SK-N-SH (cell line): ENCODE measurements at regions not wholly inside any gene's neighbourhood (a gene's known extent, or its start where the extent isn't known, plus 50 kb on each side); places are given as distances from the start of the nearest gene placed in this dataset.

Experiments used
- CTCF ChIA-PET: fragments of 300-600, 350-600 bp; formaldehyde crosslinking; extraction: SDS; loops from one replicate; lab custom pipeline; 2021; lab: Yijun Ruan, JAX
- POLR2A ChIA-PET: fragments of 350-600 bp; sonication (Branson Sonifier 250); formaldehyde crosslinking; extraction: SDS; loops from one replicate; lab custom pipeline; 2020; ENCODE audit warnings: antibody characterized with exemption, inconsistent platforms; lab: Yijun Ruan, JAX
- DNase-seq: peaks from one replicate; pipeline ENCODE4 v3.0.0; 2012
- H2AFZ ChIP-seq: fragments of 200-600 bp; sonication (generic); 2 replicates; pipeline ENCODE4 v1.8.1; 2016; ENCODE audit warnings: antibody characterized with exemption, mild to moderate bottlenecking, low read depth
- H3F3A ChIP-seq: fragments of 200-600 bp; sonication (generic); replicated peaks from 2 replicates; pipeline ENCODE3; 2016; ENCODE audit warnings: antibody characterized with exemption, mild to moderate bottlenecking; ENCODE audit not compliant: insufficient read depth
- H3K27ac ChIP-seq, 2 experiments: fragments of 200-500 bp in 1 of 2; fragments of 200-600 bp in 1 of 2; sonication (Bioruptor generic) in 1 of 2; sonication (generic), shearing (Covaris generic) in 1 of 2; 2 replicates each; pipeline versions ENCODE4 v1.5.1 to v1.6.1; 2014 to 2016; ENCODE audit warnings: low read depth in 2 of 2, inconsistent platforms in 1 of 2, low read length in 1 of 2, mild to moderate bottlenecking in 1 of 2, mixed read lengths in 1 of 2
- H3K27me3 ChIP-seq: fragments of 200-600 bp; sonication (generic), shearing (Covaris generic); 2 replicates; pipeline ENCODE4 v1.6.1; 2016; ENCODE audit warnings: mixed run types; ENCODE audit not compliant: insufficient read depth
- H3K36me3 ChIP-seq, 2 experiments: fragments of 200-500 bp in 1 of 2; fragments of 200-600 bp in 1 of 2; sonication (Bioruptor generic) in 1 of 2; sonication (generic) in 1 of 2; replicated peaks in 1 of 2; 2 replicates each; pipeline versions ENCODE3 to v1.5.1; 2014 to 2016; ENCODE audit warnings: low read length in 1 of 2, mild to moderate bottlenecking in 1 of 2; ENCODE audit not compliant: insufficient read depth in 2 of 2, control insufficient read depth in 1 of 2
- H3K4me1 ChIP-seq, 2 experiments: fragments of 200-500 bp in 1 of 2; fragments of 200-600 bp in 1 of 2; sonication (Bioruptor generic) in 1 of 2; sonication (generic), shearing (Covaris generic) in 1 of 2; 2 replicates each; pipeline versions ENCODE4 v1.5.1 to v1.6.1; 2014 to 2016; ENCODE audit warnings: low read depth in 1 of 2, low read length in 1 of 2, mixed run types in 1 of 2; ENCODE audit not compliant: insufficient read depth in 2 of 2, control insufficient read depth in 1 of 2
- H3K4me2 ChIP-seq: fragments of 200-600 bp; sonication (generic), shearing (Covaris generic); 2 replicates; pipeline ENCODE4 v1.6.1; 2017; ENCODE audit warnings: mixed run types
- H3K4me3 ChIP-seq, 2 experiments: fragments of 200-500 bp in 1 of 2; fragments of 200-600 bp in 1 of 2; sonication (Bioruptor generic) in 1 of 2; sonication (generic), shearing (Covaris generic) in 1 of 2; 2 replicates each; pipeline versions ENCODE4 v1.5.1 to v1.8.1; 2014 to 2016; ENCODE audit warnings: low read depth in 2 of 2, inconsistent platforms in 1 of 2, low read length in 1 of 2, mild to moderate bottlenecking in 1 of 2, mixed read lengths in 1 of 2, moderate library complexity in 1 of 2
- H3K79me2 ChIP-seq: fragments of 200-600 bp; sonication (generic); 2 replicates; pipeline ENCODE4 v1.8.1; 2017; ENCODE audit warnings: mild to moderate bottlenecking; ENCODE audit not compliant: insufficient read depth
- H3K9ac ChIP-seq: fragments of 200-600 bp; sonication (generic); 2 replicates; pipeline ENCODE4 v1.6.1; 2017; ENCODE audit warnings: mixed run types
- H3K9me2 ChIP-seq: fragments of 200-600 bp; sonication (generic); 2 replicates; pipeline ENCODE4 v1.6.1; 2017; ENCODE audit warnings: mixed run types
- H3K9me3 ChIP-seq: fragments of 200-600 bp; sonication (generic); 2 replicates; pipeline ENCODE4 v1.6.1; 2017; ENCODE audit warnings: mixed run types, mild to moderate bottlenecking, moderate library complexity
- H4K20me1 ChIP-seq: fragments of 200-600 bp; sonication (generic); 2 replicates; pipeline ENCODE4 v1.6.1; 2017; ENCODE audit warnings: mild to moderate bottlenecking, mixed run types; ENCODE audit not compliant: insufficient read depth
- CHD2 ChIP-seq: fragments of 150-350 bp; IDR thresholded peaks from 2 replicates; pipeline ENCODE4 v1.6.1; 2018; ENCODE audit warnings: low read length; ENCODE audit not compliant: partially characterized antibody
- CTCF ChIP-seq: fragments of 200-600 bp; sonication (generic); IDR thresholded peaks from 2 replicates; pipeline ENCODE4 v1.6.1; 2017; ENCODE audit warnings: antibody characterized with exemption, mild to moderate bottlenecking, moderate library complexity
- ELF1 ChIP-seq: IDR thresholded peaks from 2 replicates; pipeline ENCODE4 v1.4.0; 2012
- EP300 ChIP-seq, 2 experiments: IDR thresholded peaks; 2 replicates each; pipeline versions ENCODE4 v1.4.0 to v1.6.1; 2012; ENCODE audit warnings: borderline replicate concordance in 1 of 2, low read depth in 1 of 2, low read length in 1 of 2
- FOSL2 ChIP-seq: IDR thresholded peaks from 2 replicates; pipeline ENCODE4 v1.4.0; 2012; ENCODE audit warnings: low read depth, mild to moderate bottlenecking, moderate library complexity, borderline replicate concordance
- GATA2 ChIP-seq: sonication (generic); formaldehyde crosslinking; IDR thresholded peaks from 2 replicates; pipeline ENCODE4 v1.5.0; 2020; ENCODE audit warnings: mild to moderate bottlenecking, missing genetic modification reagents
- IRF3 ChIP-seq: fragments of 150-350 bp; IDR thresholded peaks from 2 replicates; pipeline ENCODE4 v1.6.1; 2016; ENCODE audit warnings: mild to moderate bottlenecking, low read depth, low read length
- MAX ChIP-seq: IDR thresholded peaks from 2 replicates; pipeline ENCODE4 v1.4.0; 2012; ENCODE audit warnings: low read depth
- MEF2A ChIP-seq: IDR thresholded peaks from 2 replicates; pipeline ENCODE4 v1.4.0; 2012; ENCODE audit warnings: low read depth, borderline replicate concordance
- NRF1 ChIP-seq: IDR thresholded peaks from 2 replicates; pipeline ENCODE4 v1.6.1; 2012; ENCODE audit warnings: low read depth, mild to moderate bottlenecking, low read length
- RCOR1 ChIP-seq: fragments of 150-350 bp; IDR thresholded peaks from 2 replicates; pipeline ENCODE4 v1.6.1; 2017; ENCODE audit warnings: antibody characterized with exemption, low read length
- REST ChIP-seq: IDR thresholded peaks from 2 replicates; pipeline ENCODE4 v1.6.1; 2012; ENCODE audit warnings: mild to moderate bottlenecking, low read depth, low read length, moderate library complexity
- RFX5 ChIP-seq: IDR thresholded peaks from 2 replicates; pipeline ENCODE4 v1.6.1; 2012; ENCODE audit warnings: mild to moderate bottlenecking, improper control_type of control experiment, low read length
- RXRA ChIP-seq: IDR thresholded peaks from 2 replicates; pipeline ENCODE4 v1.4.0; 2012; ENCODE audit warnings: low read depth, mild to moderate bottlenecking, borderline replicate concordance
- TEAD4 ChIP-seq: IDR thresholded peaks from 2 replicates; pipeline ENCODE4 v1.4.0; 2012; ENCODE audit warnings: mild to moderate bottlenecking, borderline replicate concordance; ENCODE audit not compliant: insufficient read depth
- USF1 ChIP-seq: IDR thresholded peaks from 2 replicates; pipeline ENCODE4 v1.4.0; 2012; ENCODE audit warnings: low read depth, borderline replicate concordance
- YY1 ChIP-seq: IDR thresholded peaks from 2 replicates; pipeline ENCODE4 v1.4.0; 2012; ENCODE audit warnings: low read depth, mild to moderate bottlenecking
- ZBTB33 ChIP-seq: IDR thresholded peaks from 2 replicates; pipeline ENCODE4 v1.4.0; 2012; ENCODE audit warnings: low read depth, borderline replicate concordance
- WGBS: methylation state at CpG from one replicate; pipeline ENCODE4 v1.1.6; 2017; ENCODE audit warnings: low lambda C conversion rate; 5-methylcytosine and 5-hydroxymethylcytosine counted together

GRCh38 chr14:62064751-62065323 lies 302.6 kb downstream of the SNAPC1 start:
- no peaks in the 10 kb centered on the region for H3K79me2 ChIP-seq
- POLR2A ChIA-PET: no interaction called here
- H3K9me2 ChIP-seq: no peaks in the 10 kb centered on the region
- no peak for DNase-seq
- no peak overlapping the region for H3K27ac ChIP-seq
- H3K9ac ChIP-seq: no peak overlapping the region
- no peaks in the 10 kb centered on the region for H4K20me1 ChIP-seq
- H2AFZ ChIP-seq: no peak overlapping the region
- no peak overlapping the region for H3K4me3 ChIP-seq
- TF ChIP-seq RFX5 (no peak), RCOR1 (no peak), NRF1 (no peak), ZBTB33 (no peak), YY1 (no peak), MEF2A (no peak), ELF1 (no peak), EP300 (IDR thresholded peaks at IDR 0.05; ENCODE audit: borderline replicate concordance in 1 of 2, low read depth in 1 of 2, low read length in 1 of 2) (no peak), CHD2 (no peak), MAX (no peak), TEAD4 (no peak)
- CTCF ChIA-PET: interaction anchor here (1.3 kb wide), 1 partner anchor 12 kb away, joined by 3 read pairs; no protein-coding TSS in a partner anchor
- H3K9me3 ChIP-seq: no peaks in the 10 kb centered on the region
- WGBS: 41% methylated on average over 3 of the region's 3 CpGs
- no peak overlapping the region for H3K4me2 ChIP-seq
- H3K27me3 ChIP-seq: no peaks in the 10 kb centered on the region
- H3K4me1 ChIP-seq: no peaks in the 10 kb centered on the region
- H3F3A ChIP-seq: no peaks in the 10 kb centered on the region
- H3K36me3 ChIP-seq: no peaks in the 10 kb centered on the region

- Histone ChIP-seq H3K4me1 (no peaks in the 10 kb centered on the region), H3K9ac (no peak overlapping the region), H3K4me3 (no peak overlapping the region), H3K9me3 (no peaks in the 10 kb centered on the region), H3K27ac (no peak overlapping the region), H3K27me3 (no peaks in the 10 kb centered on the region), H3K36me3 (no peaks in the 10 kb centered on the region), H2AFZ (no peak overlapping the region), H4K20me1 (no peaks in the 10 kb centered on the region), H3K9me2 (no peaks in the 10 kb centered on the region), H3K79me2 (no peaks in the 10 kb centered on the region), H3F3A (no peaks in the 10 kb centered on the region), H3K4me2 (no peak overlapping the region)
- DNase-seq: no peak
- WGBS: 44% methylated on average over 2 of the region's 2 CpGs
- ChIA-PET CTCF (no interaction called here), POLR2A (no interaction called here)
- TF ChIP-seq TEAD4 (no peak), USF1 (no peak), GATA2 (CRISPR knock-in tag) (no peak), FOSL2 (no peak), REST (no peak), YY1 (no peak), IRF3 (no peak), RXRA (no peak), CHD2 (no peak), CTCF (no peak), NRF1 (no peak)
These were observed 304.1 kb downstream of the SNAPC1 start for GRCh38 chr14:62066304-62066703.
